Sigmoid colon (tissue), 6 donors: ENCODE measurements at regions not wholly inside any gene's neighbourhood (a gene's known extent, or its start where the extent isn't known, plus 50 kb on each side); places are given as distances from the start of the nearest gene placed in this dataset.
"Not testable (repeated sequence)": the region's sequence is repeated elsewhere in the genome, so short reads cannot be mapped to it uniquely, and the experiment has no call there.

Experiments
- DNase-seq: peaks from one replicate; pipeline ENCODE4 v3.0.0-alpha.2; 2019
- H3K27ac ChIP-seq, 4 donors: fragments of 200-600 bp; sonication (generic); one replicate each; pipeline ENCODE4 v1.5.1; 2016 to 2019; ENCODE audit warnings: mild to moderate bottlenecking in 1 of 4
- H3K27me3 ChIP-seq, 3 donors: fragments of 200-600 bp; sonication (generic); one replicate each; pipeline ENCODE4 v1.5.1; 2019; ENCODE audit warnings: mild to moderate bottlenecking in 1 of 3
- H3K36me3 ChIP-seq, 4 donors: fragments of 200-600 bp; sonication (generic); one replicate each; pipeline ENCODE4 v1.5.1; 2016 to 2019
- H3K4me1 ChIP-seq, 4 donors: fragments of 200-600 bp; sonication (generic); one replicate each; pipeline ENCODE4 v1.5.1; 2017 to 2019
- H3K4me3 ChIP-seq, 4 donors: fragments of 200-600 bp; sonication (generic); one replicate each; pipeline ENCODE4 v1.5.1; 2017 to 2019; ENCODE audit warnings: mild to moderate bottlenecking in 2 of 4, moderate library complexity in 1 of 4
- H3K9me3 ChIP-seq, 4 donors: fragments of 200-600 bp in 3 of 4; sonication (generic) in 3 of 4; one replicate each; pipeline versions ENCODE4 v1.5.1 to v1.6.1; 2013 to 2019
- CTCF ChIP-seq, 4 experiments: fragments of 450-650 bp in 3 of 4; fragments of 200-600 bp in 1 of 4; IDR thresholded peaks; one replicate each; pipeline ENCODE4 v1.5.1; 2016 to 2019; ENCODE audit warnings: antibody characterized with exemption in 4 of 4, mild to moderate bottlenecking in 3 of 4, moderate library complexity in 2 of 4
- EP300 ChIP-seq, 4 donors: sonication (generic); formaldehyde crosslinking; IDR thresholded peaks; one replicate each; pipeline ENCODE4 v1.6.1; 2017; ENCODE audit warnings: antibody characterized with exemption in 4 of 4
- POLR2A ChIP-seq, 2 donors: fragments of 450-650 bp; IDR thresholded peaks; one replicate each; pipeline ENCODE4 v1.6.1; 2016; ENCODE audit warnings: antibody characterized with exemption in 2 of 2, mild to moderate bottlenecking in 2 of 2, moderate library complexity in 2 of 2
- POLR2AphosphoS5 ChIP-seq, 4 donors: sonication (generic); formaldehyde crosslinking; IDR thresholded peaks; one replicate each; pipeline ENCODE4 v1.6.1; 2017; ENCODE audit warnings: antibody characterized with exemption in 4 of 4
- WGBS, 2 donors: extraction: QIAGEN DNeasy Blood & Tissue Kit; methylation state at CpG; one replicate each; pipeline ENCODE4 v1.1.7; 2013; 5-methylcytosine and 5-hydroxymethylcytosine counted together
- intact Hi-C: fragments of 100-400 bp; cut with DNase I; formaldehyde crosslinking; loops from one replicate; pipeline ENCODE4 v1.15.1; 2023
- donor health status: healthy with polysubstance abuse.
- donor health status: healthy.

GRCh38 chr3:170804078-170804477 lies 65.9 kb downstream of the RPL22L1 start:
- H3K27ac ChIP-seq: no peak overlapping the region
- H3K27me3 ChIP-seq: no peaks in the 10 kb centered on the region
- DNase-seq: no peak
- H3K4me1 ChIP-seq: no peaks in the 10 kb centered on the region
- intact Hi-C loops: no loop called here
- H3K4me3 ChIP-seq: no peak overlapping the region
- no peaks in the 10 kb centered on the region for H3K36me3 ChIP-seq
- no peaks in the 10 kb centered on the region for H3K9me3 ChIP-seq
- TF ChIP-seq POLR2AphosphoS5 (IDR thresholded peaks at IDR 0.05) (no peak), CTCF (IDR thresholded peaks at IDR 0.05) (no peak), EP300 (IDR thresholded peaks at IDR 0.05) (no peak)

GRCh38 chr3:170802164-170803151 lies 67.5 kb downstream of the RPL22L1 start:
- Histone ChIP-seq H3K4me1 (no peaks in the 10 kb centered on the region), H3K9me3 (no peaks in the 10 kb centered on the region), H3K4me3 (no peak overlapping the region), H3K27me3 (no peaks in the 10 kb centered on the region), H3K27ac (peak overlapping the region in 1 of 4 donors; percentile 34), H3K36me3 (no peaks in the 10 kb centered on the region)
- 72 to 82% methylated on average over 7 of the region's 7 CpGs for WGBS, 2 donors
- intact Hi-C loops: no loop called here
- DNase-seq: peak; percentile 82
- peak; percentile 52 to 73 (median 64) for TF ChIP-seq POLR2AphosphoS5 (IDR thresholded peaks at IDR 0.05)
- peak in 1 of 4 donors; percentile 48 for TF ChIP-seq EP300 (IDR thresholded peaks at IDR 0.05)
- no peak for TF ChIP-seq CTCF (IDR thresholded peaks at IDR 0.05)

GRCh38 chr3:170801597-170801996 lies 68.4 kb downstream of the RPL22L1 start:
- Histone ChIP-seq H3K36me3 (no peaks in the 10 kb centered on the region), H3K27ac (no peak overlapping the region), H3K4me1 (no peaks in the 10 kb centered on the region), H3K27me3 (no peaks in the 10 kb centered on the region), H3K9me3 (no peaks in the 10 kb centered on the region), H3K4me3 (no peak overlapping the region)
- WGBS, 2 donors: 93 to 96% methylated on average over 3 of the region's 3 CpGs
- intact Hi-C loops: no loop called here
- TF ChIP-seq CTCF (IDR thresholded peaks at IDR 0.05) (no peak), EP300 (IDR thresholded peaks at IDR 0.05) (no peak), POLR2A (IDR thresholded peaks at IDR 0.05) (no peak), POLR2AphosphoS5 (IDR thresholded peaks at IDR 0.05) (no peak)
- no peak for DNase-seq

- H3K4me3 ChIP-seq, H3K27ac ChIP-seq, intact Hi-C loops, DNase-seq, H3K4me1 ChIP-seq, H3K36me3 ChIP-seq, H3K27me3 ChIP-seq, H3K9me3 ChIP-seq: not testable (repeated sequence)
- WGBS, 2 donors: 88 to 95% methylated on average over 4 of the region's 4 CpGs
Measured at GRCh38 chr3:170800275-170800674, 69.7 kb downstream of the RPL22L1 start.

- 84 to 86% methylated on average over 2 of the region's 2 CpGs for whole genome bisulfite sequencing, 2 donors
- intact Hi-C loops: no loop called here
- no peaks in the 10 kb centered on the region for H3K9me3 ChIP-seq
- no peaks in the 10 kb centered on the region for H3K4me1 ChIP-seq
- DNase-seq: no peak
- no peaks in the 10 kb centered on the region for H3K27me3 ChIP-seq
- H3K27ac ChIP-seq: no peak overlapping the region
- no peak overlapping the region for H3K4me3 ChIP-seq
- H3K36me3 ChIP-seq: no peaks in the 10 kb centered on the region
- TF ChIP-seq POLR2AphosphoS5 (IDR thresholded peaks at IDR 0.05) (no peak), EP300 (IDR thresholded peaks at IDR 0.05) (no peak), POLR2A (IDR thresholded peaks at IDR 0.05) (no peak), CTCF (IDR thresholded peaks at IDR 0.05) (no peak)
Measured at GRCh38 chr3:170799009-170799408, 71.0 kb downstream of the RPL22L1 start.
